ENCODE measurements at regions not wholly inside any gene's neighbourhood (a gene's known extent, or its start where the extent isn't known, plus 50 kb on each side); places are given as distances from the start of the nearest gene placed in this dataset.

- DNase-seq, result no peak
- peaks cover 39% of the 10 kb centered on the region for H3K9me3 Mint-ChIP-seq
- no peak overlapping the region for H3K4me3 Mint-ChIP-seq
- no peak overlapping the region for H3K27ac Mint-ChIP-seq
- H3K4me1 Mint-ChIP-seq (ENCODE audit: low read depth), result no peaks in the 10 kb centered on the region
- H3K36me3 Mint-ChIP-seq (ENCODE audit: low read depth), result peaks cover 4% of the 10 kb centered on the region; the same call in 1 of the 2 replicates
- TF ChIP-seq CTCF (IDR thresholded peaks at IDR 0.05), result no peak
- H3K27me3 Mint-ChIP-seq (ENCODE audit: insufficient read depth), result no peaks in the 10 kb centered on the region
Measured at GRCh38 chr5:28862137-28862859, 1823.9 kb upstream of the CDH9 start.

- peaks cover 40% of the 10 kb centered on the region for H3K9me3 Mint-ChIP-seq
- H3K27me3 Mint-ChIP-seq (ENCODE audit: insufficient read depth), result no peaks in the 10 kb centered on the region
- no peak overlapping the region for H3K27ac Mint-ChIP-seq
- H3K4me1 Mint-ChIP-seq (ENCODE audit: low read depth), result no peaks in the 10 kb centered on the region
- peaks cover 4% of the 10 kb centered on the region; the same call in 1 of the 2 replicates for H3K36me3 Mint-ChIP-seq (ENCODE audit: low read depth)
- no peak overlapping the region for H3K4me3 Mint-ChIP-seq
- TF ChIP-seq CTCF (IDR thresholded peaks at IDR 0.05), result no peak
- no peak for DNase-seq
Measured at GRCh38 chr5:28855626-28856025, 1817.2 kb upstream of the CDH9 start.

DNA sequence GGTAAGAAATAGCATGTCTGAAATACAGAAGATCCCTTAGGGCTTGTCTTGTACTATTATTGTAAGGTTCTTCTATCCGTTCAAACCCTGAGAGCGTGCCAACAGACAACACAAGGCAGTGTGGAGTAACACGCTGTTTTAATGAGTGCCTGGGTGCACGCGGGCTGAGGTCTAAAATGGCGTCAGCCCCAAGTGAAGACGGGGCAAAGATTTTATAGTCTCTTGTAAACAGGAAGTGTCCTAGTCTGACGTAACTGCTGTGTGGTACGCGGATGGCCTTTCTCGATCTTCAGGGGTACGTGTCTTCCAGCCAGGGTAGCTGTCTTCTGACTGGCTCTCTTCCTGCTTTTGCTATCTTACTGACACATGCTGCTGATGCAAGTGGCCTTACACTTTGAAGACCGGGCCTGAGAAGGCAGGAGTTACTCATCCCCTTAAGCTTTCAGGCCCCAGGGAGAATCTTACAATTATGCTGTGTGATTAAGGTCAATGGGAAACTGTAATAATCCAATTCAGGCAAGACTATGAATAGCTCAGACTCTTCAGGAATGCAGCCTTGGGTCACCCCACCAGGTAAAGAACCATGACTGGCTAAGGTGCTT, 1812.0 kb upstream of the CDH9 start:
- Mint-ChIP-seq H3K27me3 (ENCODE audit: insufficient read depth) (no peaks in the 10 kb centered on the region), H3K27ac (no peak overlapping the region), H3K36me3 (ENCODE audit: low read depth) (no peaks in the 10 kb centered on the region), H3K9me3 (peaks cover 33% of the 10 kb centered on the region), H3K4me3 (no peak overlapping the region), H3K4me1 (ENCODE audit: low read depth) (no peaks in the 10 kb centered on the region)
- no peak for DNase-seq
- TF ChIP-seq CTCF (IDR thresholded peaks at IDR 0.05), result no peak

- no peak for TF ChIP-seq CTCF (IDR thresholded peaks at IDR 0.05)
- H3K36me3 Mint-ChIP-seq (ENCODE audit: low read depth), result 0 out of 2 replicates have a peak, but pooled peaks cover 7% of the 10 kb centered on the region
- peaks cover 48% of the 10 kb centered on the region for H3K9me3 Mint-ChIP-seq
- no peaks in the 10 kb centered on the region for H3K27me3 Mint-ChIP-seq (ENCODE audit: insufficient read depth)
- no peak overlapping the region for H3K27ac Mint-ChIP-seq
- DNase-seq, result no peak
- no peaks in the 10 kb centered on the region for H3K4me1 Mint-ChIP-seq (ENCODE audit: low read depth)
- no peak overlapping the region for H3K4me3 Mint-ChIP-seq
Measured at GRCh38 chr5:28831042-28831441, 1792.7 kb upstream of the CDH9 start.

DNA sequence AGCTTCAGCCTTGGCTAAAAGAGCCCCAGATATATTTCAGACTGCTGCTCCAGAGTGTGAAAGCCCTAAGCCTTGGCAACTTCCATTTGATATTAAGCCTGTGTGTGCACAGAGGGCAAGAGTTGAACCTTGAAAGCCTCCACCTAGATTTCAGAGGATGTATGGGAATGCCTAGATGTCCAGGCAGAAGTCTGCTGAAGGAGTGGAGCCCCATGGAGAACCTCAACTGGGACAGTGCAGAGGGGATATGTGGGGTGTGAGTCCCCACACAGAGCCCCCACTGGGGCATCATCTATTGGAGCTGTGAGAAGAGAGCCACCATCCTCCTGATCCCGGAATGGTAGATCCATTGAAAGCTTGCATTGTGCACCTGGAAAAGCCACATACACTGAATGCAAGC, 1784.8 kb upstream of the CDH9 start:
- H3K9me3 Mint-ChIP-seq, result peaks cover 21% of the 10 kb centered on the region
- no peak overlapping the region for H3K27ac Mint-ChIP-seq
- H3K4me3 Mint-ChIP-seq, result no peak overlapping the region
- no peaks in the 10 kb centered on the region; the same call in 1 of the 2 replicates for H3K36me3 Mint-ChIP-seq (ENCODE audit: low read depth)
- no peaks in the 10 kb centered on the region for H3K27me3 Mint-ChIP-seq (ENCODE audit: insufficient read depth)
- no peak for TF ChIP-seq CTCF (IDR thresholded peaks at IDR 0.05)
- no peak for DNase-seq
- no peaks in the 10 kb centered on the region for H3K4me1 Mint-ChIP-seq (ENCODE audit: low read depth)
